B cell (primary cell): ENCODE measurements at regions not wholly inside any gene's neighbourhood (a gene's known extent, or its start where the extent isn't known, plus 50 kb on each side); places are given as distances from the start of the nearest gene placed in this dataset.
"Not testable (repeated sequence)": the region's sequence is repeated elsewhere in the genome, so short reads cannot be mapped to it uniquely, and the experiment has no call there.

Experiments
- EZH2 ChIP-seq: IDR thresholded peaks from 2 replicates; pipeline ENCODE4 v1.6.1; 2012; ENCODE audit warnings: borderline replicate concordance, low read depth, mild to moderate bottlenecking, moderate library complexity, low read length; ENCODE audit not compliant: insufficient read depth, poor library complexity, severe bottlenecking
- TF ChIP-seq, protein P1 (sequence below): fragments of 200-600 bp; IDR thresholded peaks from one replicate; pipeline ENCODE4 v1.8.0; 2022; ENCODE audit warnings: antibody characterized with exemption, mild to moderate bottlenecking

DNA sequence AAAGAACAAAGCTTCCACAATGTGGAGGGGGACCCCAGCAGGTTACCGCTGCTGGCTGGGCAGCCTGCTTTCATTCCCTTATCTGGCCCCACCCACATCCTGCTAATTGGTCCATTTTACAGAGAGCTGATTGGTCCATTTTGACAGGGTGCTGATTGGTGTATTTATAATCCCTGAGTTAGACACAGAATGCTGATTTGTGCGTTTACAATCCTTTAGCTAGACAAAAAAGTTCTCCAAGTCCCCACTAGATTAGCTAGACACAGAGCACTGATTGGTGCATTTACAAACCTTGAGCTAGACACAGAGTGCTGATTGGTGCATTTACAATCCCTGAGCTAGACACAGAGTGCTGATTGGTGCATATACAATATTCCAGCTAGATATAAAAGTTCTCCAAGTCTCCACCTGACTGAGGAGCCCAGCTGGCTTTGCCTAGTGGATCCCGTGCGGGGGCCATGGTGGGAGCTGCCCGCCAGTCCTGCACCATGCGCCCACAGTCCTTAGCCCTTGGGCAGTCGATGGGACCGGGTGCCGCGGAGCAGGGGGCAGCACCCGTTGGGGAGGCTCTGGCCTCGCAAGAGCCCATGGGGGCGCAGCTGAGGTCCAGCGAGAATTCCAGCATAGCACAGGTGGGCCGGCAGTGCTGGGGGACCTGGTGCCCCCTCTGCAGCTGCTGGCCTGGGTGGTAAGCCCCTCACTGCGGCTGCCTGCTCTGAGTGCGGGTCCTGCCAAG is 88.8 kb upstream of the MYLIP start:
- TF ChIP-seq, protein P1, sequence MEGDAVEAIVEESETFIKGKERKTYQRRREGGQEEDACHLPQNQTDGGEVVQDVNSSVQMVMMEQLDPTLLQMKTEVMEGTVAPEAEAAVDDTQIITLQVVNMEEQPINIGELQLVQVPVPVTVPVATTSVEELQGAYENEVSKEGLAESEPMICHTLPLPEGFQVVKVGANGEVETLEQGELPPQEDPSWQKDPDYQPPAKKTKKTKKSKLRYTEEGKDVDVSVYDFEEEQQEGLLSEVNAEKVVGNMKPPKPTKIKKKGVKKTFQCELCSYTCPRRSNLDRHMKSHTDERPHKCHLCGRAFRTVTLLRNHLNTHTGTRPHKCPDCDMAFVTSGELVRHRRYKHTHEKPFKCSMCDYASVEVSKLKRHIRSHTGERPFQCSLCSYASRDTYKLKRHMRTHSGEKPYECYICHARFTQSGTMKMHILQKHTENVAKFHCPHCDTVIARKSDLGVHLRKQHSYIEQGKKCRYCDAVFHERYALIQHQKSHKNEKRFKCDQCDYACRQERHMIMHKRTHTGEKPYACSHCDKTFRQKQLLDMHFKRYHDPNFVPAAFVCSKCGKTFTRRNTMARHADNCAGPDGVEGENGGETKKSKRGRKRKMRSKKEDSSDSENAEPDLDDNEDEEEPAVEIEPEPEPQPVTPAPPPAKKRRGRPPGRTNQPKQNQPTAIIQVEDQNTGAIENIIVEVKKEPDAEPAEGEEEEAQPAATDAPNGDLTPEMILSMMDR, result not testable (repeated sequence)
- TF ChIP-seq EZH2, result not testable (repeated sequence)
